ENCODE measurements at regions not wholly inside any gene's neighbourhood (a gene's known extent, or its start where the extent isn't known, plus 50 kb on each side); places are given as distances from the start of the nearest gene placed in this dataset.

- no peak for TF ChIP-seq POLR2A (IDR thresholded peaks at IDR 0.05; ENCODE audit: low read length)
- TF ChIP-seq GATA1 (IDR thresholded peaks at IDR 0.05; ENCODE audit: low read depth, low read length): no peak
These were observed 117.0 kb downstream of the TFAP2A start for GRCh38 chr6:10297832-10298231.
